ENCODE measurements at regions not wholly inside any gene's neighbourhood (a gene's known extent, or its start where the extent isn't known, plus 50 kb on each side); places are given as distances from the start of the nearest gene placed in this dataset.

DNA sequence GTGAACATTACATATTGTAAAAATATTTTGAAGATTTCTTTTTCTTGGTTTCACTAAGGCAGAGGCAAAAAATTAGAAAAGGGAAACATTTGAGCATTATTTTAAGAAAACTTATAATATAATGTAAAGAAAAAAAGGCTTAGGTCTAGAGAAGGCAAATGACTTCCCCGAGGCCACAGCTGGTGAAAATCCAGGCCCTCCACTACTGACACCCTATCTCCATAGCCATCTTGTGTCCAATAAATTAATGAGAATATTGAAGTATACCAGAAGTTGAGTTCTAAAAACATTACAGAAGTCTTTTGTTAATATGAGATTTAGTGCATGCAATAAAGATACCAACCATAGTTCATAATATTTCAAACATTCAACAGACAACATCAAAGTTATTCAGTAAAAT, 459.9 kb upstream of the RORB start:
- TF ChIP-seq, protein P1, sequence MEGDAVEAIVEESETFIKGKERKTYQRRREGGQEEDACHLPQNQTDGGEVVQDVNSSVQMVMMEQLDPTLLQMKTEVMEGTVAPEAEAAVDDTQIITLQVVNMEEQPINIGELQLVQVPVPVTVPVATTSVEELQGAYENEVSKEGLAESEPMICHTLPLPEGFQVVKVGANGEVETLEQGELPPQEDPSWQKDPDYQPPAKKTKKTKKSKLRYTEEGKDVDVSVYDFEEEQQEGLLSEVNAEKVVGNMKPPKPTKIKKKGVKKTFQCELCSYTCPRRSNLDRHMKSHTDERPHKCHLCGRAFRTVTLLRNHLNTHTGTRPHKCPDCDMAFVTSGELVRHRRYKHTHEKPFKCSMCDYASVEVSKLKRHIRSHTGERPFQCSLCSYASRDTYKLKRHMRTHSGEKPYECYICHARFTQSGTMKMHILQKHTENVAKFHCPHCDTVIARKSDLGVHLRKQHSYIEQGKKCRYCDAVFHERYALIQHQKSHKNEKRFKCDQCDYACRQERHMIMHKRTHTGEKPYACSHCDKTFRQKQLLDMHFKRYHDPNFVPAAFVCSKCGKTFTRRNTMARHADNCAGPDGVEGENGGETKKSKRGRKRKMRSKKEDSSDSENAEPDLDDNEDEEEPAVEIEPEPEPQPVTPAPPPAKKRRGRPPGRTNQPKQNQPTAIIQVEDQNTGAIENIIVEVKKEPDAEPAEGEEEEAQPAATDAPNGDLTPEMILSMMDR (IDR thresholded peaks at IDR 0.05): no peak
- TF ChIP-seq EZH2 (IDR thresholded peaks at IDR 0.05): no peak
